AG04449 (cell line): ENCODE measurements at regions not wholly inside any gene's neighbourhood (a gene's known extent, or its start where the extent isn't known, plus 50 kb on each side); places are given as distances from the start of the nearest gene placed in this dataset.

ENCODE experiments used
- CTCF ChIA-PET: fragments of 350-600 bp; formaldehyde crosslinking; extraction: SDS; loops from one replicate; lab custom pipeline; 2021; ENCODE audit warnings: antibody characterized with exemption; lab: Yijun Ruan, JAX
- POLR2A ChIA-PET: fragments of 400-600, 350-600 bp; formaldehyde crosslinking; extraction: SDS; loops from one replicate; lab custom pipeline; 2020; ENCODE audit warnings: antibody characterized with exemption, inconsistent platforms; lab: Yijun Ruan, JAX
- DNase-seq: peaks from one replicate; pipeline ENCODE4 v3.0.0-alpha.2; 2010; ENCODE audit warnings: low read depth, low spot score
- H3K4me3 ChIP-seq: 2 replicates; pipeline ENCODE4 v1.5.1; 2011; ENCODE audit warnings: low read depth, mild to moderate bottlenecking, control low read depth, low read length
- TF ChIP-seq, protein P1 (sequence below): IDR thresholded peaks from one replicate; pipeline ENCODE4 v1.5.1; 2011; ENCODE audit warnings: mild to moderate bottlenecking, moderate library complexity, low read length, control low read depth, inconsistent platforms; ENCODE audit not compliant: insufficient read depth; ENCODE audit errors: missing control alignments

DNA sequence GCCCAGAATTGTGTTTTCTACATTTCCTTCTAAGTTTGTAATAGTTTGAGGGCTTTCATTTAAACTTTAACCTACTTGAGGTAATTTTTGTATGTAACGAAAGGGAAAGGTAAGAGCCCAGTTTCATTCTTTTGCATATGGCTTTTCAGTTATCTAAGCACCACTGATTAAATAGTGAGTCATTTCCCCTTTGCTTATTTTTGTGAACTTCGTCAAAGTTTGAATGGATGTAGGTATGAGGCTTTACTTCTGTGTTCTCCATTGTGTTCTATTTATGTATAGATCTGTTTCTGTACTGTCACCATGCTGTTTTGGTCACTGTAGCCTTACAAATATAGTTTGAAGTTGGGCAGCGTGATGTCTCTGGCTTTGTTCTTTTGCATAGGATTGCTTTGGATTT is 944.8 kb upstream of the CNTNAP5 start:
- no peak for DNase-seq
- TF ChIP-seq, protein P1, sequence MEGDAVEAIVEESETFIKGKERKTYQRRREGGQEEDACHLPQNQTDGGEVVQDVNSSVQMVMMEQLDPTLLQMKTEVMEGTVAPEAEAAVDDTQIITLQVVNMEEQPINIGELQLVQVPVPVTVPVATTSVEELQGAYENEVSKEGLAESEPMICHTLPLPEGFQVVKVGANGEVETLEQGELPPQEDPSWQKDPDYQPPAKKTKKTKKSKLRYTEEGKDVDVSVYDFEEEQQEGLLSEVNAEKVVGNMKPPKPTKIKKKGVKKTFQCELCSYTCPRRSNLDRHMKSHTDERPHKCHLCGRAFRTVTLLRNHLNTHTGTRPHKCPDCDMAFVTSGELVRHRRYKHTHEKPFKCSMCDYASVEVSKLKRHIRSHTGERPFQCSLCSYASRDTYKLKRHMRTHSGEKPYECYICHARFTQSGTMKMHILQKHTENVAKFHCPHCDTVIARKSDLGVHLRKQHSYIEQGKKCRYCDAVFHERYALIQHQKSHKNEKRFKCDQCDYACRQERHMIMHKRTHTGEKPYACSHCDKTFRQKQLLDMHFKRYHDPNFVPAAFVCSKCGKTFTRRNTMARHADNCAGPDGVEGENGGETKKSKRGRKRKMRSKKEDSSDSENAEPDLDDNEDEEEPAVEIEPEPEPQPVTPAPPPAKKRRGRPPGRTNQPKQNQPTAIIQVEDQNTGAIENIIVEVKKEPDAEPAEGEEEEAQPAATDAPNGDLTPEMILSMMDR: no peak
- no peak overlapping the region for H3K4me3 ChIP-seq
- ChIA-PET CTCF (no interaction called here), POLR2A (no interaction called here)

DNA sequence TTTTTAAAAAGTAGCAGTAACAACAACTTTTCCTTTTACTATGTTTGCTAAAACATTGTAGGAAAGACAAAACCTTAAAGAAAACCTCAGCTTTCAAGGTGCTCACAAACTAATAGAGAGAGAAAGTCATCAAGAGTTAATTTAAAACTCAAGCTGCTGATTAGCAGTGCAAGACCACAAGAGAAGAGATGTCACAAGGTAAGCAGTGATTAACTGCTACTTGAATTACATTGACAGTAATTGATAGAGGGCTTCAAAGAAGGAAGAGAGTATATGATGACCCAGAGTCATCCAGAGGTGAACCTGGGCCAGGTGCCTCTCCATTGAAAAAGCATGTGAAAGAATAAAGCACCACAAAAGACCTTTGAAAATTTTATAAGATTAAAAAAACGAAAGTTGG is 939.6 kb upstream of the CNTNAP5 start:
- POLR2A ChIA-PET: no interaction called here
- H3K4me3 ChIP-seq: no peak overlapping the region
- no peak for DNase-seq
- CTCF ChIA-PET: no interaction called here
- TF ChIP-seq, protein P1: no peak

DNA sequence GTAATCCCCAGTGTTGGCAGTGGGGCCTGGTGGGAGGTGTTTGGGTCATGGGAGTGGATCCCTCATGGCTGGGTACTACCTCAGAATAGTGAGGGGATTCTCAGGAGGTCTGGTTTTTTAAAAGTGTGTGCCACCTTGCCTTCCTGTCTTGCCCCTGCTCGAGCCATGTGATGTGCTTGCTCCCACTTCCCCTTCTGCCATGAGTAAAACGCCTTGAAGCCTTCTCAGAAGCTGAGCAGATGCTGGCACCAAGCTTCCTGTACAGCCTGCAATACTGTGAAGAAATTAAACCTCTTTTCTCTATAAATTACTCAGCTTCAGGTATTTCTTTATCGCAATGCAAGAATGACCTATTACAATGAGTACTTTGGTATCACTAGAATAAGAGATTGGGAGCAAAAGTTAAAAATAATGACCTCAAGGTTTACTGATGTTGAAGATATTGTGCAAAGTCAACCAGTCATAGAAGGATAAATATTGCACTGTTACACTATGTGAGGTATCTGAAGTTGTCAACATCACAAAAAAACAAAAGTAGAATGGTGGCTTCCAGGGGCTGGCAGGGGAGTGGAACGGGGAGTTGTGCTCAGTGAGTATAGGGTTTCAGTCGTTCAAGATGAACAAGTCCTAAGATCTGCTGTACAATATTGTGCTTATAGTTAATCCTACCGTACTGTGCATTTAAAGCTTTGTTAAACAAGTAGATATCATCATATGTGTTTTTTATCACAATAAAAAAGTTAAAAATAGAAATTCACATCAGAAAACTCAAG is 938.3 kb upstream of the CNTNAP5 start:
- ChIA-PET CTCF (no interaction called here), POLR2A (no interaction called here)
- no peak for DNase-seq
- TF ChIP-seq, protein P1: no peak
- H3K4me3 ChIP-seq: no peak overlapping the region

DNA sequence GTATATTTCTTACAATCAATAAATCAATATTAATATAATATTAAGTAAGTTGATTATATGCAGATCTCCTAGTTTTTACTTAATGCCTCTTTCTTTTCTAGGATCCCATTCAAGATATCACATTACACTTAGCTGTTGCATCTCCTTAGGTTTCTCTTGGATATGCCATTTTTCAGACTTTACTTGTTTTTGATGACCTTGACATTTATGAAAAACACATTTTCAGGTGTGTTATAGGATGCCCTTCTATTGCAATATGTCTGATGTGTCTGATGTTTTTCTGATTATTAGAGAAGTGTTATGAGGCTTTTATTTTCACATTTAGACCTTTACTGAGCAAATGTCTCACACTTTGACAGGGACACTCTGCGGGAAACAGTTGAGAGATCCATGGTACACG is 933.6 kb upstream of the CNTNAP5 start:
- POLR2A ChIA-PET: no interaction called here
- no peak overlapping the region for H3K4me3 ChIP-seq
- CTCF ChIA-PET: no interaction called here
- DNase-seq: no peak
- TF ChIP-seq, protein P1: no peak

DNA sequence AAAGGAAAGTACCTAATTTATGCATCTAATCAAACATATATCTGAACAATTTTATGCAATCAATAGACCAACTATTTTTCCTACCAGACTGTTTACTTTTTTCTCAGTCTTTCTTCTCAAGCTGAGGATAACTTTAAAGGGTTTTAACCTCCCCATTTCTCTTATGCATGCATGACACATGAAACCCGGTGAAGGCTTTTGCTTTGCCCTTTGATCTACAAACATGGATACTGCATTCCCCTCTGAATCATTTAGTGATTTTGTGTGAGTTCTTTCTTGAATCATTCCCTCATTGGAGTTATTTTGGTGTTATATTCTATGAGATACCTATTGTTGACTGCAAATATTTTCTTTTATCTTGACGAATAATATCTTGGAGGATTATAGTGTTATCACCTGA is 931.9 kb upstream of the CNTNAP5 start:
- DNase-seq: no peak
- POLR2A ChIA-PET: no interaction called here
- no peak overlapping the region for H3K4me3 ChIP-seq
- TF ChIP-seq, protein P1: no peak
- CTCF ChIA-PET: no interaction called here

DNA sequence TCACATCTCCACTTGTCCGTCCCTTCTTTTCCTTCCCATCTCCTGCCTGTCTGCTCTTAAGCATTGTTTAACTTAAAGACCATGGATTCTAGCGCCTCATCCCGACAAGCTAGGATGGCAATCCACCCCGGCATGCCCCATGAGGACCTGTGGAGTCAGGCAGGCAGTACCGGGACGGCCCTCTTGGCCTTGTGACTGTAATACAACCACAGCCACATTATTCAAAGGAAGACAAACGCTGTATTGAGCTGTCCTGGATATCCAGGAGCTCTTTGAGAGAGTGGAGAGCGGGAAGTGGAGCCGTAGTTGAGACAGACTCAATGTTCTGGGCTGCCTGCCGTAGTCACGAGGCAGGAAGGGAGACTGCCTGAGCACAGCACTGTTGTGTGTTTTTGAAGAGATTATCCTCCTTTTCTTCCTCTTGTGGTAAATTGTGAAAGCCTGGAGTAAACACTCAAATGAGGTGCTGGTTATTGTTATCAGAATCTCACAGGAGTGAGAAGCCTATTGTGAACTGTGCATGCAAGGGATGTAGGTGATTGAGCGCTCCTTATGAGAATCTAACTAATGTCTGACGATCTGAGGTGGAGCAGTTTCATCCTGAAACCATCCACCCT is 929.8 kb upstream of the CNTNAP5 start:
- ChIA-PET CTCF (no interaction called here), POLR2A (no interaction called here)
- no peak overlapping the region for H3K4me3 ChIP-seq
- TF ChIP-seq, protein P1: no peak
- no peak for DNase-seq
